ENCODE measurements at regions not wholly inside any gene's neighbourhood (a gene's known extent, or its start where the extent isn't known, plus 50 kb on each side); places are given as distances from the start of the nearest gene placed in this dataset.

DNA sequence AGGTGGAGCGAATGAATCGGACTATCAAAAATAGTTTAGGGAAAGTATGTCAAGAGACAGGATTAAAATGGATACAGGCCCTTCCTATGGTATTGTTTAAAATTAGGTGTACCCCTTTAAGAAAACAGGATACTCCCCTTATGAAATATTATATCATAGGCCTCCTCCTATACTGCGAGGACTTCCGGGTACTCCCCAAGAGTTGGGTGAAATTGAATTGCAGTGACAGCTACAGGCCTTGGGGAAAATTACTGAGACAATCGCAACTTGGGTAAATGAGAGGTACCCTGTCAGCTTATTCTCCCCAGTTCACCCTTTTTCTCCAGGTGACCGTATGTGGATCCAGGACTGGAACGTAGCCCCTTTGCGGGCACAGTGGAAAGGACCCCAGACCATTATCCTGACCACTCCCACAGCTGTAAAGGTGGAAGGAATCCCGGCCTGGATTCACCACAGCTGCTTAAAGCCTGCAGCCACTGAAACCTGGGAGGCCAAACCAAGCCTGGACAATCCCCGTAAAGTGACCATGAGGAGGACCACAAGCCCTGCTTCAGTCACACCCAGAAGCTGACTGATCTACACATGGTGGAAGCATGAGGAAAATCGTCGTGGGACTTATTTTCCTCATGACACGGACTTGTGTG lies 1138.1 kb downstream of the ARAP2 start:
- H3K4me3 ChIP-seq (ENCODE audit: low read depth, low read length): no peak overlapping the region

DNA sequence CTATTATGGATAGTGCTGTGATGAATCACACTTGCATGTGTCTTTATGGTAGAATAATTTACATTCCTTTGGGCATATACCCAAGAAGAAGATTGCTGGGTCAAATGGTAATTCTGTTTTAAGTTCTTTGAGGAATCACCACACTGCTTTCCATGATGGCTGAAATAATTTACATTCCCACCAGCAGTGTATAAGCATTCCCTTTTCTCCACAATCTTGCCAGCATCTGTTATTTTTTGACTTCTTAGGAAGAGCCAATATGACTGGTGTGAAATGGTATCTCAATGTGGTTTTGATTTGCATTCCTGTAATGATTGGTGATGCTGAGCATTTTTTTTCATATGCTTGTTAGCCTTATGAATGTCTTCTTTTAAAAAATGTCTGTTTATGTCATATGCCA lies 1120.2 kb downstream of the ARAP2 start:
- TF ChIP-seq, protein P1, sequence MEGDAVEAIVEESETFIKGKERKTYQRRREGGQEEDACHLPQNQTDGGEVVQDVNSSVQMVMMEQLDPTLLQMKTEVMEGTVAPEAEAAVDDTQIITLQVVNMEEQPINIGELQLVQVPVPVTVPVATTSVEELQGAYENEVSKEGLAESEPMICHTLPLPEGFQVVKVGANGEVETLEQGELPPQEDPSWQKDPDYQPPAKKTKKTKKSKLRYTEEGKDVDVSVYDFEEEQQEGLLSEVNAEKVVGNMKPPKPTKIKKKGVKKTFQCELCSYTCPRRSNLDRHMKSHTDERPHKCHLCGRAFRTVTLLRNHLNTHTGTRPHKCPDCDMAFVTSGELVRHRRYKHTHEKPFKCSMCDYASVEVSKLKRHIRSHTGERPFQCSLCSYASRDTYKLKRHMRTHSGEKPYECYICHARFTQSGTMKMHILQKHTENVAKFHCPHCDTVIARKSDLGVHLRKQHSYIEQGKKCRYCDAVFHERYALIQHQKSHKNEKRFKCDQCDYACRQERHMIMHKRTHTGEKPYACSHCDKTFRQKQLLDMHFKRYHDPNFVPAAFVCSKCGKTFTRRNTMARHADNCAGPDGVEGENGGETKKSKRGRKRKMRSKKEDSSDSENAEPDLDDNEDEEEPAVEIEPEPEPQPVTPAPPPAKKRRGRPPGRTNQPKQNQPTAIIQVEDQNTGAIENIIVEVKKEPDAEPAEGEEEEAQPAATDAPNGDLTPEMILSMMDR (IDR thresholded peaks at IDR 0.05; ENCODE audit: borderline replicate concordance, insufficient read depth, low read depth, low read length): no peak

More for the DNA sequence above, 1138.1 kb downstream of the ARAP2 start:
- TF ChIP-seq, protein P1 (IDR thresholded peaks at IDR 0.05; ENCODE audit: borderline replicate concordance, insufficient read depth, low read depth, low read length): no peak

DNA sequence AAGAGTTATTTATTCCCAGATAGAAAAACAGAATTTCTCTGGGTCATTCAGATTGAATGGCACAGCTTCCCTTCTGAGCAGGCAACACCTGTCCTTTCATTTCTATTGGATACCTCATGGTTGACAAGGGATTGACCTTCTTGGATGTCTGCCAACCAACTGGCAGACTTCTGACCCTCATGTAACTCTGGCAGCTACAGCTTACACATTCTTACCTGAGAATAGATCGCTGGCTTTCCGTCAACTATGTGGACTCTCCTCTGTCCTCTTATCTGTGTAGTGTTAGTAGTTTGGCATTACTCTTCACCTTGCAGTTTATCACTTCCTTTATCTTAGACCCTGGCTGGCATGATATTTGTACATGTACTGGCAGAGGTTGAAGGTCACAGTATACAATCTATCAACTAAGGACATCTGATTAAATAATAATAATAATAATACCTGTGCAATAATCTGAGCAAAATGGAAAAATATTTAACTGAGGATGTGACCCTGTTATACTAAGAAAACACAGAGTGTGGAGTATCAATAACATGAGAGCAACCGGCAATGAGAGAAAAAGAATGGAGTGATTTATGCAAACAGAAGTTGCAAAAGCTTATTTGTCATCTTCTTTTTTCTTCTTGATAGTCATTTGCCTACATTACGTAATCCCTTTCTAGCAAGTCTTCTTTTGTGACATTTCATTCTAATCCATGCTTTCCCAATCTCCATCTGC lies 1118.2 kb downstream of the ARAP2 start:
- H3K4me3 ChIP-seq (ENCODE audit: low read depth, low read length): no peak overlapping the region
- TF ChIP-seq, protein P1 (IDR thresholded peaks at IDR 0.05; ENCODE audit: borderline replicate concordance, insufficient read depth, low read depth, low read length): no peak

More for the DNA sequence above, 1120.2 kb downstream of the ARAP2 start:
- no peak overlapping the region for H3K4me3 ChIP-seq (ENCODE audit: low read depth, low read length)

DNA sequence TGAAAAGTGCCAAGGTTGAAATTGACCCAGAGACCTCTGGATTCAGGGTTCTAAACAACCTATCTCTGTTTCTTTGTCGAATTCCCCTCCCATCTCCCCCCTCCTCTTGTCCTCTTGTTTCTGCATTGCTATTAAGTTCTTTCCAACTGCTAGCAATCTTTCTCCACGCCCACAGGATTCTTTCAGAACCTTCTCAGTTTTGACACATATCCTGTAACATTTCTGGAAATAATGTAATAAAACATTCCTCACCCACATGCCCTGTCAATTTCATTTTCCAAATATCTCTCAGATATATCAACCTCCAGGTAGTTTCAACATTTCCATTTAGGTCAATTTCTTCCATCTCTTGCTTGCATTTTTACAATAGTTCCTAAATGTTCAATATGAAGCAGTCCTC lies 1105.9 kb downstream of the ARAP2 start:
- TF ChIP-seq, protein P1 (IDR thresholded peaks at IDR 0.05; ENCODE audit: borderline replicate concordance, insufficient read depth, low read depth, low read length): no peak
- H3K4me3 ChIP-seq (ENCODE audit: low read depth, low read length): no peak overlapping the region

DNA sequence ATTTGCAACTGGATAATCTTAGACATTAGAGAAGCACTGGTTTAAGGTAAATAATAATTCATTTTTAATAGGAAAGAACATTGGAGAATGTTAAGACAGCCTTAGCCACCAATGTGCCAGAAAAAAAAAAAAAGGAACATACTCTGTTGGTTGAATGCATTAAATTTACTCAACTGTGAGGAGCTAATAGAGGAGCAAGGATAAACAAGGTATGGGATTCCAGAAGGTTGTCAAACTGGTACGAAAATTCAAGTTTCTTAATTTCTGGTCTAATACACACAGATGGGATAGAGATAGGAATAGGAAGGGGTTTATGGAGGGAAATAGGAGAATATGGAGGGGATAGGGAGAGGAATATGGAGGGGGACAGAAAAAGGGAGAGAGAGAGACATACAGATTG lies 1096.6 kb downstream of the ARAP2 start:
- H3K4me3 ChIP-seq (ENCODE audit: low read depth, low read length): no peak overlapping the region
- TF ChIP-seq, protein P1 (IDR thresholded peaks at IDR 0.05; ENCODE audit: borderline replicate concordance, insufficient read depth, low read depth, low read length): no peak

DNA sequence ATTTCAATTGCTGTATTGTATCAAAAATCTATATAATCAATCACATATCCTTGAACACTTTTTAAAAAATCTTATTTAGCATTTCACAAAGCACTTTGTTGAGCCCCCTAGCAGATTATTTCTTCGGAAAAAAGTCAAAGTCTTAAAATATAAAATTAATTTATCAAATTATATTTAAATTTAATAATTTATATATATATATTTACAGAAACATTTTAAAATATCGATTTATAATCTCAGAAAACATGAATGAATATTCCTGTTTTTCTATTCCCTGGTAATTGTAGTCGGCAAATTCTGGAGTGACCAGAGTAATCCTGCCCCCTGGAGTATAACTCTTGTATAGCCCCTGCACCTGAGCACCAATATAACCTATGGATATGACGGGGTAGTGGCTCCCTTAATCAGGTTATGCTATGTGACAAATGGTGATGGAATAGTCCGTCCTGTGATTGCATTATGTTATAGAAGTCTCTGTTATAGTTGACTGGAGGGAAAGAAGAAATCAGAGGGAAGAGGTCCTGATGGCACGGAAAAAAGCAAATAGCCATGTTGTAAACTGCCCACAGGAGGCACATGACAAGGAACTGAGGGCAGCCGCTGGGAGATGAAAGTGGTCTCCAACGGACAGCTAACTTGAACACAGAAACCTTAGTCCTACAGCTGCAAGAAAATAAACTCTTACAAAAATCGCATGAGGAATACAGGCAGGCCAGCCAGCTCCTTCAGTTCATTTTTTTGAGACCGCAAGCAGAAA lies 1092.3 kb downstream of the ARAP2 start:
- H3K4me3 ChIP-seq (ENCODE audit: low read depth, low read length): no peak overlapping the region
- TF ChIP-seq, protein P1 (IDR thresholded peaks at IDR 0.05; ENCODE audit: borderline replicate concordance, insufficient read depth, low read depth, low read length): no peak

All from GM12875 (cell line).